Thyroid gland (tissue), 4 donors: ENCODE measurements at regions not wholly inside any gene's neighbourhood (a gene's known extent, or its start where the extent isn't known, plus 50 kb on each side); places are given as distances from the start of the nearest gene placed in this dataset.

Source experiments
- POLR2A ChIP-seq, 2 donors: fragments of 450-650 bp; IDR thresholded peaks; one replicate each; pipeline ENCODE4 v1.6.1; 2017; ENCODE audit warnings: antibody characterized with exemption in 2 of 2, mild to moderate bottlenecking in 2 of 2, moderate library complexity in 1 of 2
- TF ChIP-seq, protein P1 (sequence below), 6 experiments: fragments of 200-600 bp in 3 of 6; fragments of 450-650 bp in 3 of 6; sonication (generic) in 3 of 6; IDR thresholded peaks; one replicate each; pipeline ENCODE4 v1.5.1; 2016 to 2019; ENCODE audit warnings: antibody characterized with exemption in 6 of 6, mild to moderate bottlenecking in 2 of 6, inconsistent platforms in 1 of 6, moderate library complexity in 1 of 6

DNA sequence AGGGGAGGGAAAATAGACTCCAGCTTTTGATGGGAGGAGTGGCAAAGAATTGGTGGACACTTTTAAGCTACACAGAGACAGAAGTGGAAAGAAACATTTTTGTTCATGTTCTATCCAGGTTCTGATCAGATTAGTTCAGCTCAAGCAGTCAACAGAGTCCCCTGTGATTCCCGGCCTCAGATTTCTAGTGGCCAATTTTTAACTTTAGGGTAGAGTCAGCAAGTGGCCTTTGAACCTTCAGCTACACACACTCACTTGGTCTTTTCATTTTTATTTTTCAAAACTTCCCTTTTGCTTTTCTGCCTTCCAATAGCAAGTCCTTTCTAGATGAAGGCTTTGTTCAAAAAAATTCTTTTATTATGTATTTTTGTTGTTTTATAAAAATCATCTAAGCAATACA, 169.2 kb upstream of the RPS6KA3 start:
- TF ChIP-seq, protein P1, sequence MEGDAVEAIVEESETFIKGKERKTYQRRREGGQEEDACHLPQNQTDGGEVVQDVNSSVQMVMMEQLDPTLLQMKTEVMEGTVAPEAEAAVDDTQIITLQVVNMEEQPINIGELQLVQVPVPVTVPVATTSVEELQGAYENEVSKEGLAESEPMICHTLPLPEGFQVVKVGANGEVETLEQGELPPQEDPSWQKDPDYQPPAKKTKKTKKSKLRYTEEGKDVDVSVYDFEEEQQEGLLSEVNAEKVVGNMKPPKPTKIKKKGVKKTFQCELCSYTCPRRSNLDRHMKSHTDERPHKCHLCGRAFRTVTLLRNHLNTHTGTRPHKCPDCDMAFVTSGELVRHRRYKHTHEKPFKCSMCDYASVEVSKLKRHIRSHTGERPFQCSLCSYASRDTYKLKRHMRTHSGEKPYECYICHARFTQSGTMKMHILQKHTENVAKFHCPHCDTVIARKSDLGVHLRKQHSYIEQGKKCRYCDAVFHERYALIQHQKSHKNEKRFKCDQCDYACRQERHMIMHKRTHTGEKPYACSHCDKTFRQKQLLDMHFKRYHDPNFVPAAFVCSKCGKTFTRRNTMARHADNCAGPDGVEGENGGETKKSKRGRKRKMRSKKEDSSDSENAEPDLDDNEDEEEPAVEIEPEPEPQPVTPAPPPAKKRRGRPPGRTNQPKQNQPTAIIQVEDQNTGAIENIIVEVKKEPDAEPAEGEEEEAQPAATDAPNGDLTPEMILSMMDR (IDR thresholded peaks at IDR 0.05), result no peak
- TF ChIP-seq POLR2A (IDR thresholded peaks at IDR 0.05), result no peak
